GM23338 (cell line): ENCODE measurements at regions not wholly inside any gene's neighbourhood (a gene's known extent, or its start where the extent isn't known, plus 50 kb on each side); places are given as distances from the start of the nearest gene placed in this dataset.

ENCODE experiments used
- ATAC-seq: fragments of 200-7000 bp; cut with Tn5 transposase; 3 replicates; pipeline ENCODE4 v1.9.1; 2020
- DNase-seq: peaks from one replicate; pipeline ENCODE4 v3.0.0-alpha.2; 2015; ENCODE audit warnings: low spot score
- H2AFZ ChIP-seq: fragments of 200-600 bp; sonication (generic); 2 replicates; pipeline ENCODE4 v1.8.0; 2016; ENCODE audit warnings: antibody characterized with exemption, mild to moderate bottlenecking, moderate library complexity
- H3F3A ChIP-seq: fragments of 200-600 bp; sonication (generic); replicated peaks from 2 replicates; pipeline ENCODE4 v1.8.0; 2017; ENCODE audit warnings: antibody characterized with exemption, mixed run types, low read depth
- H3K27ac ChIP-seq: fragments of 200-600 bp; sonication (generic); 2 replicates; pipeline ENCODE4 v1.6.1; 2016; ENCODE audit warnings: low read depth
- H3K27me3 ChIP-seq: fragments of 200-600 bp; sonication (generic); 2 replicates; pipeline ENCODE4 v1.8.0; 2016; ENCODE audit warnings: mild to moderate bottlenecking, mixed run types, moderate library complexity; ENCODE audit not compliant: insufficient read depth
- H3K36me3 ChIP-seq: fragments of 200-600 bp; sonication (generic); 2 replicates; pipeline ENCODE4 v1.8.0; 2016; ENCODE audit warnings: mild to moderate bottlenecking; ENCODE audit not compliant: insufficient read depth
- H3K4me1 ChIP-seq: fragments of 200-600 bp; sonication (generic); 2 replicates; pipeline ENCODE4 v1.8.0; 2016; ENCODE audit warnings: mild to moderate bottlenecking, moderate library complexity; ENCODE audit not compliant: insufficient read depth
- H3K4me2 ChIP-seq: fragments of 200-600 bp; sonication (generic); 2 replicates; pipeline ENCODE4 v1.7.1; 2017; ENCODE audit warnings: mixed run types
- H3K4me3 ChIP-seq: fragments of 200-600 bp; sonication (generic); 2 replicates; pipeline ENCODE4 v1.6.1; 2016; ENCODE audit warnings: mixed run types
- H3K79me2 ChIP-seq: fragments of 200-600 bp; sonication (generic); replicated peaks from 2 replicates; pipeline ENCODE4 v1.8.0; 2017; ENCODE audit warnings: mild to moderate bottlenecking; ENCODE audit not compliant: insufficient read depth
- H3K9me2 ChIP-seq: fragments of 200-600 bp; sonication (generic); 2 replicates; pipeline ENCODE4 v1.8.0; 2017; ENCODE audit not compliant: insufficient read depth
- H4K20me1 ChIP-seq: fragments of 200-600 bp; sonication (generic); replicated peaks from 2 replicates; pipeline ENCODE4 v1.8.0; 2017; ENCODE audit warnings: mild to moderate bottlenecking; ENCODE audit not compliant: insufficient read depth
- H3K27ac Mint-ChIP-seq: 2 replicates; pipeline ENCODE4 v1.8.0; 2020; ENCODE audit warnings: inconsistent platforms, mild to moderate bottlenecking, moderate library complexity, mixed read lengths
- H3K27me3 Mint-ChIP-seq: 3 replicates; pipeline ENCODE4 v1.8.0; 2022; ENCODE audit warnings: low read depth, mild to moderate bottlenecking, moderate library complexity, mixed read lengths, inconsistent platforms; ENCODE audit not compliant: insufficient read depth, poor library complexity
- H3K36me3 Mint-ChIP-seq: 3 replicates; pipeline ENCODE4 v1.8.0; 2021; ENCODE audit warnings: low read depth, mild to moderate bottlenecking, inconsistent platforms, moderate library complexity, mixed read lengths
- H3K4me1 Mint-ChIP-seq: 3 replicates; pipeline ENCODE4 v1.8.0; 2020; ENCODE audit warnings: mild to moderate bottlenecking, inconsistent platforms, mixed read lengths
- H3K4me3 Mint-ChIP-seq: 3 replicates; pipeline ENCODE4 v1.8.0; 2021; ENCODE audit warnings: moderate library complexity, mild to moderate bottlenecking, inconsistent platforms, mixed read lengths
- H3K9me3 Mint-ChIP-seq: 3 replicates; pipeline ENCODE4 v1.8.0; 2020; ENCODE audit warnings: moderate library complexity, mild to moderate bottlenecking, inconsistent platforms, mixed read lengths
- CREB1 ChIP-seq: fragments of 250-450 bp; sonication (Bioruptor Pico); IDR thresholded peaks from 2 replicates; pipeline ENCODE4 v1.5.0; 2020; ENCODE audit warnings: low read depth, mild to moderate bottlenecking, moderate library complexity
- CTCF ChIP-seq, 2 experiments: fragments of 200-600 bp in 1 of 2; sonication (generic) in 1 of 2; conservative IDR thresholded peaks; 2 replicates each; pipeline versions ENCODE4 v1.5.1 to v1.6.1; 2016 to 2017; ENCODE audit warnings: antibody characterized with exemption in 2 of 2, low read depth in 2 of 2, mild to moderate bottlenecking in 2 of 2, moderate library complexity in 1 of 2
- EZH2 ChIP-seq: fragments of 200-600 bp; sonication (generic); IDR thresholded peaks from one replicate; pipeline ENCODE4 v1.8.0; 2017; ENCODE audit warnings: antibody characterized with exemption, mild to moderate bottlenecking, low read depth; ENCODE audit not compliant: unreplicated experiment
- EZH2phosphoT487 ChIP-seq: fragments of 200-600 bp; sonication (generic); IDR thresholded peaks from one replicate; pipeline ENCODE4 v1.8.1; 2018; ENCODE audit warnings: antibody characterized with exemption; ENCODE audit not compliant: unreplicated experiment
- JUNB ChIP-seq: IDR thresholded peaks from one replicate; pipeline ENCODE4 v1.6.1; 2016; ENCODE audit warnings: antibody characterized with exemption; ENCODE audit not compliant: unreplicated experiment
- NANOG ChIP-seq: IDR thresholded peaks from 2 replicates; pipeline ENCODE4 v1.6.1; 2016; ENCODE audit warnings: antibody characterized with exemption, borderline replicate concordance
- POLR2AphosphoS5 ChIP-seq: IDR thresholded peaks from 2 replicates; pipeline ENCODE4 v1.6.1; 2016; ENCODE audit warnings: antibody characterized with exemption, low read depth
- STAT1 ChIP-seq: IDR thresholded peaks from one replicate; pipeline ENCODE4 v1.6.1; 2016; ENCODE audit warnings: antibody characterized with exemption; ENCODE audit not compliant: unreplicated experiment
- ZNF114 ChIP-seq: fragments of 250-450 bp; sonication (Bioruptor Pico); IDR thresholded peaks from 2 replicates; pipeline ENCODE4 v1.5.0; 2020; ENCODE audit warnings: mild to moderate bottlenecking, moderate library complexity
- ZNF331 ChIP-seq: fragments of 250-450 bp; sonication (Bioruptor Pico); IDR thresholded peaks from 2 replicates; pipeline ENCODE4 v1.5.0; 2020; ENCODE audit warnings: low read depth, mild to moderate bottlenecking, moderate library complexity
- TF ChIP-seq, protein P1 (sequence below): IDR thresholded peaks from 2 replicates; pipeline ENCODE4 v1.6.1; 2016; ENCODE audit warnings: antibody characterized with exemption
- TF ChIP-seq, protein P2 (sequence below): IDR thresholded peaks from one replicate; pipeline ENCODE4 v1.6.1; 2018; ENCODE audit warnings: antibody characterized with exemption; ENCODE audit not compliant: unreplicated experiment
- TF ChIP-seq, protein P3 (sequence below): fragments of 250-450 bp; sonication (Bioruptor Pico); IDR thresholded peaks from 2 replicates; pipeline ENCODE4 v1.5.0; 2020; ENCODE audit warnings: mild to moderate bottlenecking, moderate library complexity

DNA sequence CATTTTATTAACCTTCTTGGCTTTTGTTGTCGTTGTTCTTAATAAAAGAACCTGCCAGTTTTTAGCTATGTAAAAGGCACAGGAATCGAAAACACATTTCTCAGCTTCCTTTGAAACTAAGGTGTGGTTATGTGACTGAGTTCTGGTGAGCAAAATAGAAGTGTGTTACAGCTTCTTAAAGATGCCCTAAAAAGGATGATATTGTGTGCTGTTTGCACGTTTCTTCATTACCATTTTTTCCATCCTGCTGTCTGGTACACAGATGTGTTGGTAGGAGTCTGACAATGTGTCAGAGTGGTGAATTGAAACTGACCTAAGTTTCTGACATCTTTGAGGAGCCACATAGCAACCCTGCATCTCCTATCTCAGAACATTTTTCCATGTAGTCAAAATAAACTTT is 380.6 kb downstream of the SUCLG1 start:
- Histone ChIP-seq H3K4me1 (no peaks in the 10 kb centered on the region), H3K27me3 (no peaks in the 10 kb centered on the region), H2AFZ (no peak overlapping the region), H3K27ac (no peak overlapping the region), H3K4me3 (no peak overlapping the region), H3K36me3 (no peaks in the 10 kb centered on the region), H4K20me1 (no peaks in the 10 kb centered on the region), H3K79me2 (no peaks in the 10 kb centered on the region), H3F3A (no peaks in the 10 kb centered on the region), H3K9me2 (no peaks in the 10 kb centered on the region; the same call in 1 of the 2 replicates), H3K4me2 (no peak overlapping the region)
- Mint-ChIP-seq H3K4me1 (no peaks in the 10 kb centered on the region), H3K9me3 (no peaks in the 10 kb centered on the region), H3K36me3 (no peaks in the 10 kb centered on the region), H3K27me3 (no peaks in the 10 kb centered on the region), H3K27ac (no peak overlapping the region), H3K4me3 (no peak overlapping the region)
- DNase-seq = no peak
- no peak for ATAC-seq
- TF ChIP-seq CTCF (conservative IDR thresholded peaks at IDR 0.05; ENCODE audit: low read depth in 2 of 2) = no peak
- TF ChIP-seq NANOG = no peak
- TF ChIP-seq, protein P1, sequence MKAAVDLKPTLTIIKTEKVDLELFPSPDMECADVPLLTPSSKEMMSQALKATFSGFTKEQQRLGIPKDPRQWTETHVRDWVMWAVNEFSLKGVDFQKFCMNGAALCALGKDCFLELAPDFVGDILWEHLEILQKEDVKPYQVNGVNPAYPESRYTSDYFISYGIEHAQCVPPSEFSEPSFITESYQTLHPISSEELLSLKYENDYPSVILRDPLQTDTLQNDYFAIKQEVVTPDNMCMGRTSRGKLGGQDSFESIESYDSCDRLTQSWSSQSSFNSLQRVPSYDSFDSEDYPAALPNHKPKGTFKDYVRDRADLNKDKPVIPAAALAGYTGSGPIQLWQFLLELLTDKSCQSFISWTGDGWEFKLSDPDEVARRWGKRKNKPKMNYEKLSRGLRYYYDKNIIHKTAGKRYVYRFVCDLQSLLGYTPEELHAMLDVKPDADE = no peak
- TF ChIP-seq ZNF331 (CRISPR knock-in tag) = no peak
- no peak for TF ChIP-seq EZH2
- no peak for TF ChIP-seq STAT1
- TF ChIP-seq, protein P2, sequence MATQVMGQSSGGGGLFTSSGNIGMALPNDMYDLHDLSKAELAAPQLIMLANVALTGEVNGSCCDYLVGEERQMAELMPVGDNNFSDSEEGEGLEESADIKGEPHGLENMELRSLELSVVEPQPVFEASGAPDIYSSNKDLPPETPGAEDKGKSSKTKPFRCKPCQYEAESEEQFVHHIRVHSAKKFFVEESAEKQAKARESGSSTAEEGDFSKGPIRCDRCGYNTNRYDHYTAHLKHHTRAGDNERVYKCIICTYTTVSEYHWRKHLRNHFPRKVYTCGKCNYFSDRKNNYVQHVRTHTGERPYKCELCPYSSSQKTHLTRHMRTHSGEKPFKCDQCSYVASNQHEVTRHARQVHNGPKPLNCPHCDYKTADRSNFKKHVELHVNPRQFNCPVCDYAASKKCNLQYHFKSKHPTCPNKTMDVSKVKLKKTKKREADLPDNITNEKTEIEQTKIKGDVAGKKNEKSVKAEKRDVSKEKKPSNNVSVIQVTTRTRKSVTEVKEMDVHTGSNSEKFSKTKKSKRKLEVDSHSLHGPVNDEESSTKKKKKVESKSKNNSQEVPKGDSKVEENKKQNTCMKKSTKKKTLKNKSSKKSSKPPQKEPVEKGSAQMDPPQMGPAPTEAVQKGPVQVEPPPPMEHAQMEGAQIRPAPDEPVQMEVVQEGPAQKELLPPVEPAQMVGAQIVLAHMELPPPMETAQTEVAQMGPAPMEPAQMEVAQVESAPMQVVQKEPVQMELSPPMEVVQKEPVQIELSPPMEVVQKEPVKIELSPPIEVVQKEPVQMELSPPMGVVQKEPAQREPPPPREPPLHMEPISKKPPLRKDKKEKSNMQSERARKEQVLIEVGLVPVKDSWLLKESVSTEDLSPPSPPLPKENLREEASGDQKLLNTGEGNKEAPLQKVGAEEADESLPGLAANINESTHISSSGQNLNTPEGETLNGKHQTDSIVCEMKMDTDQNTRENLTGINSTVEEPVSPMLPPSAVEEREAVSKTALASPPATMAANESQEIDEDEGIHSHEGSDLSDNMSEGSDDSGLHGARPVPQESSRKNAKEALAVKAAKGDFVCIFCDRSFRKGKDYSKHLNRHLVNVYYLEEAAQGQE = no peak
- TF ChIP-seq EZH2phosphoT487 = no peak
- no peak for TF ChIP-seq CREB1 (CRISPR knock-in tag)
- no peak for TF ChIP-seq JUNB
- TF ChIP-seq, protein P3, sequence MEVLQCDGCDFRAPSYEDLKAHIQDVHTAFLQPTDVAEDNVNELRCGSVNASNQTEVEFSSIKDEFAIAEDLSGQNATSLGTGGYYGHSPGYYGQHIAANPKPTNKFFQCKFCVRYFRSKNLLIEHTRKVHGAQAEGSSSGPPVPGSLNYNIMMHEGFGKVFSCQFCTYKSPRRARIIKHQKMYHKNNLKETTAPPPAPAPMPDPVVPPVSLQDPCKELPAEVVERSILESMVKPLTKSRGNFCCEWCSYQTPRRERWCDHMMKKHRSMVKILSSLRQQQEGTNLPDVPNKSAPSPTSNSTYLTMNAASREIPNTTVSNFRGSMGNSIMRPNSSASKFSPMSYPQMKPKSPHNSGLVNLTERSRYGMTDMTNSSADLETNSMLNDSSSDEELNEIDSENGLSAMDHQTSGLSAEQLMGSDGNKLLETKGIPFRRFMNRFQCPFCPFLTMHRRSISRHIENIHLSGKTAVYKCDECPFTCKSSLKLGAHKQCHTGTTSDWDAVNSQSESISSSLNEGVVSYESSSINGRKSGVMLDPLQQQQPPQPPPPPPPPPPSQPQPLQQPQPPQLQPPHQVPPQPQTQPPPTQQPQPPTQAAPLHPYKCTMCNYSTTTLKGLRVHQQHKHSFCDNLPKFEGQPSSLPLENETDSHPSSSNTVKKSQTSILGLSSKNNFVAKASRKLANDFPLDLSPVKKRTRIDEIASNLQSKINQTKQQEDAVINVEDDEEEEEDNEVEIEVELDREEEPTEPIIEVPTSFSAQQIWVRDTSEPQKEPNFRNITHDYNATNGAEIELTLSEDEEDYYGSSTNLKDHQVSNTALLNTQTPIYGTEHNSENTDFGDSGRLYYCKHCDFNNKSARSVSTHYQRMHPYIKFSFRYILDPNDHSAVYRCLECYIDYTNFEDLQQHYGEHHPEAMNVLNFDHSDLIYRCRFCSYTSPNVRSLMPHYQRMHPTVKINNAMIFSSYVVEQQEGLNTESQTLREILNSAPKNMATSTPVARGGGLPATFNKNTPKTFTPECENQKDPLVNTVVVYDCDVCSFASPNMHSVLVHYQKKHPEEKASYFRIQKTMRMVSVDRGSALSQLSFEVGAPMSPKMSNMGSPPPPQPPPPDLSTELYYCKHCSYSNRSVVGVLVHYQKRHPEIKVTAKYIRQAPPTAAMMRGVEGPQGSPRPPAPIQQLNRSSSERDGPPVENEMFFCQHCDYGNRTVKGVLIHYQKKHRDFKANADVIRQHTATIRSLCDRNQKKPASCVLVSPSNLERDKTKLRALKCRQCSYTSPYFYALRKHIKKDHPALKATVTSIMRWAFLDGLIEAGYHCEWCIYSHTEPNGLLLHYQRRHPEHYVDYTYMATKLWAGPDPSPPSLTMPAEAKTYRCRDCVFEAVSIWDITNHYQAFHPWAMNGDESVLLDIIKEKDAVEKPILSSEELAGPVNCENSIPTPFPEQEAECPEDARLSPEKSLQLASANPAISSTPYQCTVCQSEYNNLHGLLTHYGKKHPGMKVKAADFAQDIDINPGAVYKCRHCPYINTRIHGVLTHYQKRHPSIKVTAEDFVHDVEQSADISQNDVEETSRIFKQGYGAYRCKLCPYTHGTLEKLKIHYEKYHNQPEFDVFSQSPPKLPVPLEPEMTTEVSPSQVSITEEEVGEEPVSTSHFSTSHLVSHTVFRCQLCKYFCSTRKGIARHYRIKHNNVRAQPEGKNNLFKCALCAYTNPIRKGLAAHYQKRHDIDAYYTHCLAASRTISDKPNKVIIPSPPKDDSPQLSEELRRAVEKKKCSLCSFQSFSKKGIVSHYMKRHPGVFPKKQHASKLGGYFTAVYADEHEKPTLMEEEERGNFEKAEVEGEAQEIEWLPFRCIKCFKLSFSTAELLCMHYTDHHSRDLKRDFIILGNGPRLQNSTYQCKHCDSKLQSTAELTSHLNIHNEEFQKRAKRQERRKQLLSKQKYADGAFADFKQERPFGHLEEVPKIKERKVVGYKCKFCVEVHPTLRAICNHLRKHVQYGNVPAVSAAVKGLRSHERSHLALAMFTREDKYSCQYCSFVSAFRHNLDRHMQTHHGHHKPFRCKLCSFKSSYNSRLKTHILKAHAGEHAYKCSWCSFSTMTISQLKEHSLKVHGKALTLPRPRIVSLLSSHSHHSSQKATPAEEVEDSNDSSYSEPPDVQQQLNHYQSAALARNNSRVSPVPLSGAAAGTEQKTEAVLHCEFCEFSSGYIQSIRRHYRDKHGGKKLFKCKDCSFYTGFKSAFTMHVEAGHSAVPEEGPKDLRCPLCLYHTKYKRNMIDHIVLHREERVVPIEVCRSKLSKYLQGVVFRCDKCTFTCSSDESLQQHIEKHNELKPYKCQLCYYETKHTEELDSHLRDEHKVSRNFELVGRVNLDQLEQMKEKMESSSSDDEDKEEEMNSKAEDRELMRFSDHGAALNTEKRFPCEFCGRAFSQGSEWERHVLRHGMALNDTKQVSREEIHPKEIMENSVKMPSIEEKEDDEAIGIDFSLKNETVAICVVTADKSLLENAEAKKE (CRISPR knock-in tag) = no peak
- no peak for TF ChIP-seq POLR2AphosphoS5
- TF ChIP-seq ZNF114 (CRISPR knock-in tag) = no peak
